H1 (cell line): ENCODE measurements at regions not wholly inside any gene's neighbourhood (a gene's known extent, or its start where the extent isn't known, plus 50 kb on each side); places are given as distances from the start of the nearest gene placed in this dataset.

Source experiments
- EP300 ChIP-seq, 2 experiments: IDR thresholded peaks; 1 replicate in 1 of 2; 2 replicates in 1 of 2; pipeline ENCODE4 v1.6.1; 2011 to 2012; ENCODE audit warnings: low read depth in 2 of 2, low read length in 2 of 2, mild to moderate bottlenecking in 2 of 2, borderline replicate concordance in 1 of 2, inconsistent platforms in 1 of 2, moderate library complexity in 1 of 2
- MAX ChIP-seq: IDR thresholded peaks from 2 replicates; pipeline ENCODE4 v1.6.1; 2012; ENCODE audit warnings: inconsistent platforms
- SP4 ChIP-seq: IDR thresholded peaks from 2 replicates; pipeline ENCODE4 v1.6.1; 2012; ENCODE audit warnings: low read length, inconsistent platforms
- SUZ12 ChIP-seq: fragments of 200-600 bp; sonication (generic); IDR thresholded peaks from 2 replicates; pipeline ENCODE4 v1.6.1; 2012; ENCODE audit warnings: mild to moderate bottlenecking, inconsistent platforms, low read length, moderate library complexity, mixed read lengths

- TF ChIP-seq EP300 (IDR thresholded peaks at IDR 0.05; ENCODE audit: borderline replicate concordance in 1 of 2, low read depth in 2 of 2, low read length in 2 of 2) (no peak), MAX (no peak), SP4 (no peak), SUZ12 (no peak)
These were observed 2689.2 kb downstream of the PCDH9 start (continued) for GRCh38 chr13:64540976-64541375.
